ENCODE measurements at regions not wholly inside any gene's neighbourhood (a gene's known extent, or its start where the extent isn't known, plus 50 kb on each side); places are given as distances from the start of the nearest gene placed in this dataset.
"Not testable (repeated sequence)": the region's sequence is repeated elsewhere in the genome, so short reads cannot be mapped to it uniquely, and the experiment has no call there.

- no peak for DNase-seq
Measured at GRCh38 chr13:22880741-22881720, 299.7 kb upstream of the SGCG start.

GRCh38 chr13:22881721-22882608 is 298.8 kb upstream of the SGCG start:
- DNase-seq, result not testable (repeated sequence)

- no peak for DNase-seq
Measured at GRCh38 chr13:22883262-22883840, 297.4 kb upstream of the SGCG start.

GRCh38 chr13:22883956-22884355 is 296.8 kb upstream of the SGCG start:
- DNase-seq, result no peak

- DNase-seq, result not testable (repeated sequence)
Measured at GRCh38 chr13:22886061-22886460, 294.7 kb upstream of the SGCG start.

DNA sequence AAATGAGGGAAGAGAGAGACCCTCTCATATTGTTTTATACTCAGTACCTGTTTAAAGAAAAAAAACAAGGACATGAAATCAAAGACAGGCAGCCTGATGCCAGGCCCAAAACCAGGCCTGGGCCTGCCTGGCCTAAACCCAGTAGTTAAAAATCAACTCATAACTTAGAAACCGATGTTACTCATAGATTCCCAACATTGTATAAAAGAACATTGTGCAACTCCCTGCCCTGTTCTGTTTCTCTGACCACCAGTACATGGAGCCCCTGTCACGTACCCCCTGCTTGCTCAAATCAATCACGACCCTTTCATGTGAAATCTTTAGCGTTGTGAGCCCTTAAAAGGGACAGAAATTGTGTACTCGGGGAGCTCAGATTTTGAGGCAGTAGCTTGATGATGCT is 291.4 kb upstream of the SGCG start:
- not testable (repeated sequence) for DNase-seq

DNA sequence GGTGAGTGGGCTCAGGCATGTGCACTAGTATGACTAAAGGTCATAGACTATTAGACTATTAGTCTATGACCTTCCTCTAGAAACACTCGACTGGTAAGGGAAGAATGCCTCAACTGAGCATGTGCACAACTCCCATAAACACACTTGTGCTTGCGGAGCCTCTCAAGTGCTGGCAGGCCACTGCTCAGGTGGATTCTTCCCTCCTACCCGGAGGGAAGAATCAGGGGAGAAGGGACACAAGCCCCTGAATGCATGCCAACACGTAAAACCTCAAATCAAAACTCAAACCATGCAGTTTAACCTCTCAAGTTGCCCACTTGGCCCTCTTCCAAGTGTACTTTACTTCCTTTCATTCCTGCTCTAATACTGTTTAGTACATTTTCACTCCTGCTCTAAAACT is 287.6 kb upstream of the SGCG start:
- DNase-seq, result no peak

GRCh38 chr13:22893777-22894176 is 287.0 kb upstream of the SGCG start:
- DNase-seq, result no peak

DNA sequence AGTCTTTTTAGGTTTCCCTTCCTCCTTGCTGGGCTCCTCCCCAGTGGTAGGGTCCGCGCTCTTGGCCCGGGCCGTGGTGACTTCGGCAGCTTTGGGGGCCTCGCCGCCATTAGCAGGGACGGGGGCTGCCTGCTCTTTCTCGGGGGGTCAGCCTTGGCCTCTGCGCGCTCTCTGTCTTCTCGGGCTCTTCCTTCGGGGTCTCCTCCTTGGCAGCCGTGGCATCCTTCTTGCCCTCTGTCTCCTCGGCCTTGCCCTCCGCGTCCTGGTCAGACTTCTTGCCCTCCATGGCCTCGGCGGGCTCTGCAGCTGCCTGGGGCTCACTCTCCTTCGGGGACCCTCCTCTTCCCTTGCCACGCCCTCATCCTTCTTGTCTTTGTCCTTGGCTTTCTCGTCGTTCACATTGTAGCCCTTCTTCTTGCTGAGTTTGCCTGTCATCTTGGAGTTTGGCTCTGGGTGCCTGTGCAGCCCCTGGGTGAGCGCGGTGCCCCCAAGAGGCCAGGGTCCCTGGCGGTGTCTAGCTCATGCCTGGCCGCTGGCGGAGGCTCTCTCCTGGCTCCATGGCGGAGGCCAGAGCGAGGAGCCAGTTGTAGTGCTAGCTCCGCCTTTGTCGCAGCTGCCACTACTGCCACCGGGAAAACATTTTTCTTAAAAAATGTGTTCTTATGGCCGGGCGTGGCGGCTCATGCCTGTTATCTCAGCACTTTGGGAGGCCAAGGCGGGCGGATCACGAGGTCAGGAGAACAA is 283.0 kb upstream of the SGCG start:
- DNase-seq, result no peak

GRCh38 chr13:22900416-22900951 is 280.3 kb upstream of the SGCG start:
- not testable (repeated sequence) for DNase-seq

GRCh38 chr13:22903301-22903700 is 277.5 kb upstream of the SGCG start:
- DNase-seq, result no peak

- no peak for DNase-seq
Measured at GRCh38 chr13:22903925-22904324, 276.9 kb upstream of the SGCG start.

- no peak for DNase-seq
Measured at GRCh38 chr13:22915442-22916082, 265.2 kb upstream of the SGCG start.

DNA sequence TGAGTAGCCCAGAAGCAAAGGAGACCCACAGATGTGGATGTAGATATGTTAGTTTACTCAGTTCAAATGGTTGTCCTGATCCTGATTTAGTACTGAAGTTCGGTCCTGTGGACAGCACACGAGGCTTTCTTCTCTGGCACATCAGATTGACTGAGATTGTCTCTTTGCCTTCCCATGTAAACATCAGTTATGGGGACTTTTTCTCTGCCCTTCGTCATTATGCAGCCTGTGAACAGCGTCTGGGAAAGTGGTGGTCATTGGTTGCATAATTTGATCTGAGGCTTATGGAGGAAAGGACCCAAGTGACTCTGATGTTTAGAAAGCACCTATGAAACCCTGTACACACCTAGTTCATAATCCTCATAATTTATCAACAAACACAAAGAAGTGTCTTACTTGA is 264.5 kb upstream of the SGCG start:
- DNase-seq, result not testable (repeated sequence)

DNA sequence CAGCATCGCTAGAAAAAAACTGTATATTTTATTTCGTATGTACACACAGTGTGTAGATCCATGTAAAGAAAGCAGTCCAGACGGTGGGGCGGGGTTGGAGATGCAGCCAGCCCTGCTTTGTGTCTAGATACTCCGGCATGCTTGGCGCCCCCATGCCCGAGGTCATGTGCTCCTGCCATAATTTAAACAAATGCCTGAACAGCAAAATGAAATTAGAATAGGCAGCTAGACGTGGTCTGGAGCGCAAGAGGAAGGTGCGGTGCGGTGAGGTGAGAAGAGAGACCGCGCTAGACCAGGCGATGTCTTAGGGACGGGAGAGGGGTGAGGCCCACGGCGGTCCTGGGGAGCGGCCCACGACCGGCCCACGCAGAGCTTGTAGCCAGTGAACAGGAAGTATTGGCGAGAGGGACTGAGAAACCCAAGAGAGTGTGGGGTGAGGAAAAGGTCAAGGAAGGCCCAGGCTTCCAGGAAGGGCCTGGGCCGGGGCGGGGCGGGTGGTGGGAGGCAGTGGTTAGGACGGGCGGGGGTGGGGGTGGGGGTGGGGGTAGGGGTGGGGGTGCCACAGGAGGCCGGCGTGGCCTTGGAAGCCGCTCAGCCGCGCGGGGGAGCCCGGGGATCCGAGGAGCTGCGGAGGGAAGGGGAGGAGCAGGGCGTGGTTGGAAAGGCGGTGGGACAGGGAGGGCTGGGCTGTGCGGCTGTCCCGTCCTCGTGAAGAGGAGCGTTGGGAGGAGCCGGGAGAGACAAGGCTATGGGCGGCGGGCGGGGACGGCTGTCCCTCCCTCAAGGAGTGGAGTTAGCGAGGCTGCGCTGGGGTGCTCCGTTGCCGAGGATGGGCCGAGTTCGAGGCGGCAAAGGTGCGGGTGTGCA is 254.7 kb upstream of the SGCG start:
- DNase-seq, result no peak

- DNase-seq, result no peak
Measured at GRCh38 chr13:22926748-22927400, 253.9 kb upstream of the SGCG start.

DNA sequence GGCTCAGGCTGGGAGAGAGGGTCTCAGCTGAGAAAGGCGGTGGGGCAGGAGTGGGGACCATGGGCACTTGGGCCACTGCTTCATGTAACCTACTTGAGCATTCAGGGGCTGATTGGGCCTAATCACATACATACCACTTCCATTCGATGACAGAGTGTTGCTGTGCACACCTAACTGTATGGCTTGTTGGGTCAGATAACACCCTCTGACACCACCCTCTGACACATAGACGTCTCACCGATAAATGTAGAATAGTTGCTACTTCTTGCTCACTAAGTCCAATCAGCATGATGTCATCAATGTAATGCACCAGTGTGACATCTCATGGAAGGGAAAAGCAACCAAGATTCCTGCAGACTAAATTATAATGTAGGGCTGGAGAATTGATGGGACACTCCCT is 252.9 kb upstream of the SGCG start:
- not testable (repeated sequence) for DNase-seq

DNA sequence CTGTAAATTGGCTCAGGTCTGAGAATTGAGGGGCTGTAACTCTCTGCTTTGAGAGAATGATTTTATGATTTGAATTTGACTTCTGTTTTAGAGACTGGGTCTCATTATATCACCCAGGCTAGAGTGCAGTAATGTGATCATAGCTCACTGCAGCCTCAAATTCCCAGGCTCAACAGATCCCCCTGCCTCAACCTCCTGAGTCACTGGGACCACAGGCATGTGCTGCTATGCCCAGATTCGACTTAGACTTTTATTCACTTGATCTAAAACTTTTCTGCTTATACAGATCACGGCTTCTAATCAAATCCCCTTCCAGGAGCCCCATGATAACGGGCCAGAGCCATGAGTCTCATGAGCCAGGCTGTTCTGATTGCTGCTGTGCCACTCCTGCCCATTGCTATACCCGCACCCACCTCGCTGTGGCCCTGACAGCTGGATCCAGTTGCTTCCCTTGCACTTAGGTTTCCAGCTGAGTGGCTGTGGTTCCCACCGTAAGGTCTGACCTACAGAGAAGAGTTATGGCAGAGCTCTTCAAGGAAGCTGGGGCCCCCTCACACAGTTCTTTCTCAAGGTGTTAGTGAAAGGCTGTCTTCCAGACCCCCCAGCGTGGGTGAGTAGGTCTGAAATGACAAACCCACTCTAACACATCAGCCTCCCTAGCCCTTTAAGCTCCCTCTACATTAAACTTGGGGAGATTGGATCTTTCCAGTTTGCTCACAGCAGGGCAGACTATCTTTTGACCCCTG is 251.2 kb upstream of the SGCG start:
- DNase-seq, result no peak

DNA sequence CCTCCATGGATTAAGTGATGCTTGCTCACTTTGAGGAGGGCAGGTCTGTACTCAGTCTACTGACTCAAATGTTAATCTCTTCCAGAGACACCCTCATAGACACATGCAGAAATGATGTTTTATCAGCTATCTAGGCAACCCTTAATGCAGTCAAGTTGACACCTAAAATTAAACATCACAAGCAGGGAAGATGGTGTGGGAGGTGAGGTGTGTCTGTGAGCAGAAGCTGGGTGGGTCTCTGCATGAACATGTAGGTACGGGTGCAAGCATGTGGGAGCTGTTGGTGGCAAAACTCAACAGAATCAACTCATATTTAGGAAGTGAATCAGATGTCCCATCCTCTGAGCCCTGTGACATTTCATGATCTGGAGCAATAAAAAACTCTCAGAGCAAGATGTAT is 249.2 kb upstream of the SGCG start:
- no peak for DNase-seq

Measured in RPMI8226 (cell line).